Stimulated activated CD8-positive, alpha-beta memory T cell treated with anti-CD3 and anti-CD28 coated beads, Interleukin-7, amount 100 ng/mL, for 4 hours (primary cell): ENCODE measurements at regions not wholly inside any gene's neighbourhood (a gene's known extent, or its start where the extent isn't known, plus 50 kb on each side); places are given as distances from the start of the nearest gene placed in this dataset.
"Not testable (repeated sequence)": the region's sequence is repeated elsewhere in the genome, so short reads cannot be mapped to it uniquely, and the experiment has no call there.

Experiments
- DNase-seq, 2 donors: peaks; one replicate each; pipeline ENCODE4 v3.0.0-alpha.2; 2020; ENCODE audit warnings: low read depth in 2 of 2

GRCh38 chr1:146641534-146641933 is 296.6 kb upstream of the NBPF12 start:
- DNase-seq, result not testable (repeated sequence)

- not testable (repeated sequence) for DNase-seq
Measured at GRCh38 chr1:146640671-146641070, 297.5 kb upstream of the NBPF12 start.

- DNase-seq, result not testable (repeated sequence)
Measured at GRCh38 chr1:146630302-146630701, 307.8 kb upstream of the NBPF12 start.

- not testable (repeated sequence) for DNase-seq
Measured at GRCh38 chr1:146618582-146618981, 319.5 kb upstream of the NBPF12 start.

- not testable (repeated sequence) for DNase-seq
Measured at GRCh38 chr1:146604681-146605080, 333.4 kb upstream of the NBPF12 start.

GRCh38 chr1:146600720-146601307 is 337.3 kb upstream of the NBPF12 start:
- DNase-seq, result not testable (repeated sequence)

- not testable (repeated sequence) for DNase-seq
Measured at GRCh38 chr1:146599906-146600305, 338.2 kb upstream of the NBPF12 start.

- DNase-seq, result not testable (repeated sequence)
Measured at GRCh38 chr1:146581229-146581628, 352.4 kb upstream of the NOTCH2NLA start.

GRCh38 chr1:146567541-146567940 is 338.7 kb upstream of the NOTCH2NLA start:
- not testable (repeated sequence) for DNase-seq

GRCh38 chr1:146558032-146558431 is 329.2 kb upstream of the NOTCH2NLA start:
- not testable (repeated sequence) for DNase-seq

- DNase-seq, result not testable (repeated sequence)
Measured at GRCh38 chr1:146556405-146556804, 327.6 kb upstream of the NOTCH2NLA start.

- not testable (repeated sequence) for DNase-seq
Measured at GRCh38 chr1:146552414-146552813, 323.6 kb upstream of the NOTCH2NLA start.

GRCh38 chr1:146548684-146549083 is 319.9 kb upstream of the NOTCH2NLA start:
- not testable (repeated sequence) for DNase-seq

GRCh38 chr1:146546189-146546588 is 317.4 kb upstream of the NOTCH2NLA start:
- DNase-seq, result not testable (repeated sequence)

- not testable (repeated sequence) for DNase-seq
Measured at GRCh38 chr1:146537775-146538373, 309.1 kb upstream of the NOTCH2NLA start.

GRCh38 chr1:146536028-146536427 is 307.2 kb upstream of the NOTCH2NLA start:
- DNase-seq, result not testable (repeated sequence)

GRCh38 chr1:146535575-146535974 is 306.8 kb upstream of the NOTCH2NLA start:
- DNase-seq, result not testable (repeated sequence)

GRCh38 chr1:146530958-146531357 is 302.1 kb upstream of the NOTCH2NLA start:
- DNase-seq, result not testable (repeated sequence)

GRCh38 chr1:146522812-146523211 is 294.0 kb upstream of the NOTCH2NLA start:
- not testable (repeated sequence) for DNase-seq

GRCh38 chr1:146522345-146522744 is 293.5 kb upstream of the NOTCH2NLA start:
- DNase-seq, result not testable (repeated sequence)

- not testable (repeated sequence) for DNase-seq
Measured at GRCh38 chr1:146521804-146522203, 293.0 kb upstream of the NOTCH2NLA start.

- DNase-seq, result not testable (repeated sequence)
Measured at GRCh38 chr1:146513754-146514153, 284.9 kb upstream of the NOTCH2NLA start.

- not testable (repeated sequence) for DNase-seq
Measured at GRCh38 chr1:146511047-146511777, 282.4 kb upstream of the NOTCH2NLA start.
